ENCODE measurements at regions not wholly inside any gene's neighbourhood (a gene's known extent, or its start where the extent isn't known, plus 50 kb on each side); places are given as distances from the start of the nearest gene placed in this dataset.

DNA sequence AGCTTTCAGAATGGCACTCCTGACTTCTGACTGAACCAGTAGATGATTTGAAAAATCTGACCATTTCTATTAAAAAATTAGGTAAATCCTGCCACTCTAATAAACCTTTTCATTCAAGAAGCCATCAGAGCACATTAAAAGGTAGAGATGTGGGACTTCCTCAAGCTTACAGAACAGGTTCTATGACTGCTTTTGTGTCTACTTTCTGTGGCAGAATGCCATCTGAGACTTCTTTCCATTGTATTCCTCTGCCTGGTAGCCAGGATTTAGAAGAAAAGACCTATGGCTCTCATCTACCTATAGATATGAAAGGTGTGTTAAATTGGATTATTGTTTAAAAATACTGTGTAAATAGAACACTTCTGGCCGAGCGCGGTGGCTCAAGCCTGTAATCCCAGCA lies 99.9 kb upstream of the NABP1 start:
- no peak for DNase-seq (ENCODE audit: extremely low spot score)
- TF ChIP-seq, protein P1, sequence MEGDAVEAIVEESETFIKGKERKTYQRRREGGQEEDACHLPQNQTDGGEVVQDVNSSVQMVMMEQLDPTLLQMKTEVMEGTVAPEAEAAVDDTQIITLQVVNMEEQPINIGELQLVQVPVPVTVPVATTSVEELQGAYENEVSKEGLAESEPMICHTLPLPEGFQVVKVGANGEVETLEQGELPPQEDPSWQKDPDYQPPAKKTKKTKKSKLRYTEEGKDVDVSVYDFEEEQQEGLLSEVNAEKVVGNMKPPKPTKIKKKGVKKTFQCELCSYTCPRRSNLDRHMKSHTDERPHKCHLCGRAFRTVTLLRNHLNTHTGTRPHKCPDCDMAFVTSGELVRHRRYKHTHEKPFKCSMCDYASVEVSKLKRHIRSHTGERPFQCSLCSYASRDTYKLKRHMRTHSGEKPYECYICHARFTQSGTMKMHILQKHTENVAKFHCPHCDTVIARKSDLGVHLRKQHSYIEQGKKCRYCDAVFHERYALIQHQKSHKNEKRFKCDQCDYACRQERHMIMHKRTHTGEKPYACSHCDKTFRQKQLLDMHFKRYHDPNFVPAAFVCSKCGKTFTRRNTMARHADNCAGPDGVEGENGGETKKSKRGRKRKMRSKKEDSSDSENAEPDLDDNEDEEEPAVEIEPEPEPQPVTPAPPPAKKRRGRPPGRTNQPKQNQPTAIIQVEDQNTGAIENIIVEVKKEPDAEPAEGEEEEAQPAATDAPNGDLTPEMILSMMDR (IDR thresholded peaks at IDR 0.05; ENCODE audit: control extremely low read depth, extremely low read depth, low read depth, missing control alignments): no peak
- CTCF ChIA-PET: interaction anchor here (0.9 kb wide), 1 partner anchor 13 kb away, joined by 3 read pairs; no protein-coding TSS in a partner anchor
- POLR2A ChIA-PET: no interaction called here

DNA sequence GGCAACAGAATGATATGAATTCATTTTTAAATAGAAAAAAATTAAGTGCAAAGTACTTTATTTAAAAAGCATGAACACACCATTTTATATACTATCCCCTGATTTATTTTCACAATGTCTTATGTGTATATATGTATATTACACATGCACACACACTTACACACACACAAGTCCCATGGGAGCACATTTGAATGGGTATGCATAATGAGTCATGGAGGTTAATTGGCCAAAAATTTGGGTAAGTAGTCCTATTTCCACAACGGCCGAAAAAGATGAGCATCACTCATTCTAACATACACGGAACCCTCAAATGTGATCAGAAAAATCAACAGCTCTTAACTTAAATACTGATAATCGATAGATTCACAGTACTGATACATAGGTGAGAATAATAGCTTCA lies 97.4 kb upstream of the NABP1 start:
- ChIA-PET CTCF (interaction anchor here (0.9 kb wide), 1 partner anchor 14 kb away, joined by 3 read pairs; no protein-coding TSS in a partner anchor), POLR2A (no interaction called here)
- no peak for DNase-seq (ENCODE audit: extremely low spot score)
- TF ChIP-seq, protein P1 (IDR thresholded peaks at IDR 0.05; ENCODE audit: control extremely low read depth, extremely low read depth, low read depth, missing control alignments): no peak

DNA sequence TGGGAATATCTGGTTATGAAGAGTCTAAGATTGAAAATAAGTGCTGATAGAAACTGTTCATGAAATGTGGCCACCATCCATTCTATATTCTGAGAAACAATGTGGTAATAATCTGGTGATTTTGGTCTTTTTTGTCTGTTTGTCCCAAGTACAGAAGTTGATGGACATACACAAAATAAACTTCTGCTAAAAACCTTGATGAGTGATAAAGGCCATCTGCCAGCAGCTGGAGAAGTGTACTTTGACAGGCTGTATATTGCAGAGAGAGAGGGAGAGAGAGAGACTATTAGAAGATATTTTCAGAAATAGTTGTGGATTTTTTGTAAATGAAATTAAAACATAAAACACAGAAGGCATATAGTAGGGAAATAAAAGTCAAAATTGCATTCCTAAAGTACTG lies 96.9 kb upstream of the NABP1 start:
- no peak for DNase-seq (ENCODE audit: extremely low spot score)
- ChIA-PET POLR2A (no interaction called here), CTCF (interaction anchor here (0.9 kb wide), 1 partner anchor 14 kb away, joined by 3 read pairs; no protein-coding TSS in a partner anchor)
- TF ChIP-seq, protein P1 (IDR thresholded peaks at IDR 0.05; ENCODE audit: control extremely low read depth, extremely low read depth, low read depth, missing control alignments): no peak

DNA sequence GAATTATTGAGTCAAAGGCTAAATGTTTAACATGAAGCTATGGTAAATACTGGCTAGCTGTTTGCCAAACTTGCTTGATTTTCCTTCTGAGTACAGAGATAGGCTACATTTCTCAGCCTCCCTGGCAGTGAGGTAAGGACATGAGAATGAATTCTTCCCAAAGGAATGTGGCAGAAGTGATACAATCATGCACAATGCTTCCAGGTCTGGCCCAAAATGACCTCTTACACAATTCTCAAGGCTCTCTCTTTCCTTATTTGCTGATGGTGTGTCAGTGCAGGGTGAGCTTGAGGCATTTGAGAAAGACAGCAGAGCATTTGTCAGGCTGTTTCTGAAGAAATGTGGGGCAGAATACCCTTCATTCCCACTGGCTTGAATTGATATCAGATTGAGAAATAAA lies 95.6 kb upstream of the NABP1 start:
- ChIA-PET POLR2A (no interaction called here), CTCF (interaction anchor here (1.0 to 6.0 kb wide), 6 partner anchors 7 to 104 kb away, joined by 3 to 25 read pairs (median 3); no protein-coding TSS in a partner anchor)
- no peak for DNase-seq (ENCODE audit: extremely low spot score)
- TF ChIP-seq, protein P1 (IDR thresholded peaks at IDR 0.05; ENCODE audit: control extremely low read depth, extremely low read depth, low read depth, missing control alignments): no peak

DNA sequence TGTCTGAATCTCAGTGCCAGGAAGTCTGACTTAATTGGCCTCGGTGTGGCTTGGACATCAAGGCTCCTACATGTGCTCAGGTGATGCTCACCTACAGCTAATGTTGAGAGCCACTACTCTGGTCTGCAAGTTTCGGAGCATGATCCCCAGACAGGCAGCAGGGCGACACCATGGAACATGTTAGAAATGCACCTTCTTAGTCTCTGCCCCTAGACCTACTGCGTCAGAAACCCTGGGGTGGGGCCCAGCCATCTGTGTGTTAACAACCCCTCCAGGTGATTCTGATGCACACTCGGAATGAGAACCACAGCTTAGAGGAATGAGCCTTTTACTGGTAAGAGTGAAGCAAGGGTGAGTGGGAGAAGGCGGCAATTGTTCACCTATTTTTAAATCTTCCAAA lies 86.9 kb upstream of the NABP1 start:
- DNase-seq (ENCODE audit: extremely low spot score): no peak
- ChIA-PET CTCF (interaction anchor here (1.3 to 1.5 kb wide), 3 partner anchors 9 to 101 kb away, joined by 3 to 5 read pairs (median 5); no protein-coding TSS in a partner anchor), POLR2A (no interaction called here)
- TF ChIP-seq, protein P1 (IDR thresholded peaks at IDR 0.05; ENCODE audit: control extremely low read depth, extremely low read depth, low read depth, missing control alignments): no peak

DNA sequence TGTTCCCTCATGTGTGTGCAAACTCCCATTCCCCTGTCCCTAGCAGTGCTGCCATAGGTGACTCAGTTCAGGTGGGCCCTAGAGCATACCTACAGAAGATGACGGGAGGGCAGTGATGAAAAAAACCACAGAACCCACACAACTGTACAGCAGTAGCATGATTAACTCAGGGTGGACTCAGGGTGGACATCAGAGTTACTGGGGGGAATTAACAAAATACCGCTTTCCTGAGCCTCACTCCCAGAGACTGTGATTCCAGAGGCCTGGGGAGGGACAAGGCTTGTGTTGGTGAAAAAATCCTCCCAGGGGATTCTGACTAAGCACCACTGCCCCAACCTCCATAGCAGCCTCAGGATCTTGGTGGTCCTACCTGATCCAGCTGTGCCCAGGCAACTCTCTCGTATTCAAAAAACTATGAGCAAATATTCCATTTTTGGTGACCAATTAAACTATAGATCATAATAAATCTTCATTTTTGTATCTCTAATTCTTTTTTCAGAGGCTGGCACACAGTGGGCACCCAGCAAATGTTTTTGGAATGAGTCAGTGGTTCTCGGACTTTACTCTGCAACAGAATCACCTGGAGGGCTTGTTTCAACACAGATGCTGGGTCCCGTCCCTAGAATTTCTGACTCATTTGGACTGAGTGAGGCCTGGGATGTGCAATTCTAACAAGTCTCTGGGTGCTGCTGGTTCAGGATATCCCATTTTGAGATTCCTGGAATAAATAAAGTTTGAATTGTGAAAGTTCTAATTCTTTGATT lies 84.1 kb upstream of the NABP1 start:
- ChIA-PET POLR2A (no interaction called here), CTCF (no interaction called here)
- TF ChIP-seq, protein P1 (IDR thresholded peaks at IDR 0.05; ENCODE audit: control extremely low read depth, extremely low read depth, low read depth, missing control alignments): no peak
- DNase-seq (ENCODE audit: extremely low spot score): no peak
